ENCODE measurements at regions not wholly inside any gene's neighbourhood (a gene's known extent, or its start where the extent isn't known, plus 50 kb on each side); places are given as distances from the start of the nearest gene placed in this dataset.

DNA sequence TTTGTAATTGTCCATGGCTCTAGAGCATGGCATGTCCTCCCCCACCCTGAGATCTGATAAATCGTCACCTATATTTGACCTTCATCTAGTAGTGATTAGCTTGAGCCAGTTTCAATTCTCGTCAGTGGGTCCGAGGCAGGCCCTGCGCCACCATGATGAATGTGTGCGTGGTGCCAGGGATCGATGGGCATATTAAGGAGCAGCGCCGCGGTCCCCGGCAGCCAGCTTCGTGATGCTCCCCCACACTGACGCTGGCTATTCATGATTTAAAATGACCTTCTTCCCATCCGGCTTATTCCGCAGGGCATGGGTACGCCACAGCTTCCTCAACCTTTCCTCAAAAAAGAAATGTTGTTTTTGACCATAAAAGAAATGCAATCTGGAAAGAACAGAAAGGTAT, 68.0 kb downstream of the SLC25A47 start:
- Histone ChIP-seq H3K27me3 (ENCODE audit: control insufficient read depth in 2 of 2, insufficient read depth in 2 of 2, low read length in 2 of 2) (no peaks in the 10 kb centered on the region), H4K20me1 (replicated peaks; ENCODE audit: control insufficient read depth, insufficient read depth, low read length) (no peaks in the 10 kb centered on the region)

DNA sequence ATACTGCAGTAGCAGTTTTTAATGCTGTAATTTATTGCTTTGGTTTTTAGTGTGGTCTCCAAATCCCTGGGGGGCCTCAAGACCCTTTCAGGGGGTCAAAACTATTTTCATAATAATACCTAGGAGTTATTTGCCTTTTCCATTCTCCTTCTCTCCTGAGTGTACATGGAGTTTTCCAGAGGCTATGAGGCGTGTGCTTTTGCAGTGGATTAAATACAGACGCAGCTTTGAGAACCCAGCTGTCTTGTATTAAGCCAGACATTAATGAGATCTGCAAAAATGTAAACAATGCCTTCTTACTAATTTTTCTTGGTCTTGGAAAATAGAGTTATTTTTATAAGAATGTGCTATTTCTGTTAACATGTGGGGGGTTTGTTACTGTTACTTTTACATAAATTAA, 68.6 kb downstream of the SLC25A47 start:
- Histone ChIP-seq H3K9me3 (replicated peaks; ENCODE audit: control insufficient read depth, insufficient read depth, low read depth, low read length) (no peaks in the 10 kb centered on the region), H3K9ac (ENCODE audit: insufficient read depth in 1 of 2, low read depth in 2 of 2, low read length in 2 of 2) (no peak overlapping the region), H3K9me1 (ENCODE audit: control insufficient read depth, insufficient read depth, low read length) (no peaks in the 10 kb centered on the region), H3K27me3 (ENCODE audit: control insufficient read depth in 2 of 2, insufficient read depth in 2 of 2, low read length in 2 of 2) (no peaks in the 10 kb centered on the region), H3K4me1 (replicated peaks in 1 of 2; ENCODE audit: control insufficient read depth in 2 of 2, insufficient read depth in 2 of 2, low read length in 2 of 2) (peaks cover 22 to 29% of the 10 kb centered on the region in 2 experiments), H3K4me2 (ENCODE audit: insufficient read depth, low read length) (no peak overlapping the region), H3K27ac (ENCODE audit: extremely low read depth, low read depth, low read length) (no peak overlapping the region), H2AFZ (ENCODE audit: low read depth, low read length) (peak overlapping the region; percentile 63; the same call in 1 of the 2 replicates), H4K20me1 (replicated peaks; ENCODE audit: control insufficient read depth, insufficient read depth, low read length) (no peaks in the 10 kb centered on the region), H3K4me3 (no peak overlapping the region), H3K79me2 (ENCODE audit: control insufficient read depth, insufficient read depth, low read length) (peaks cover 8% of the 10 kb centered on the region; the same call in 2 of the 3 replicates), H3K36me3 (ENCODE audit: control insufficient read depth, insufficient read depth, low read length) (no peaks in the 10 kb centered on the region; the same call in 2 of the 3 replicates)
- DNase-seq (ENCODE audit: extremely low read depth in 1 of 4, low spot score in 3 of 4) (no peak), FAIRE-seq (no peak), ATAC-seq (no peak)
- WGBS (ENCODE audit: insufficient coverage, low coverage, missing lambda C conversion rate): 94% methylated on average over 2 of the region's 2 CpGs
- no TSS peak for BruUV-seq (replicated peaks)
- intact Hi-C loops (cut with micrococcal nuclease) (no loop called here), in situ Hi-C loops (cut with MboI) (no loop called here)
- ChIA-PET POLR2A (interaction anchor here (0.6 to 1.4 kb wide), 3 partner anchors 7 to 16 kb away, joined by 3 to 4 read pairs (median 3); a partner anchor contains a TSS), CTCF (ENCODE audit: low intra/inter-chr PET ratio) (no interaction called here)
- TF ChIP-seq ZFP30 (CRISPR knock-in tag; IDR thresholded peaks at IDR 0.05; ENCODE audit: borderline replicate concordance) (no peak), HLTF (IDR thresholded peaks at IDR 0.05) (no peak), EZH2 (IDR thresholded peaks at IDR 0.05; ENCODE audit: borderline replicate concordance, low read depth, low read length) (no peak), POU5F1 (IDR thresholded peaks at IDR 0.05; ENCODE audit: borderline replicate concordance, low read depth, low read length, partially characterized antibody) (no peak), KLF16 (IDR thresholded peaks at IDR 0.05) (no peak), ZNF717 (CRISPR knock-in tag; IDR thresholded peaks at IDR 0.05) (no peak)
- TF ChIP-seq, protein P1, sequence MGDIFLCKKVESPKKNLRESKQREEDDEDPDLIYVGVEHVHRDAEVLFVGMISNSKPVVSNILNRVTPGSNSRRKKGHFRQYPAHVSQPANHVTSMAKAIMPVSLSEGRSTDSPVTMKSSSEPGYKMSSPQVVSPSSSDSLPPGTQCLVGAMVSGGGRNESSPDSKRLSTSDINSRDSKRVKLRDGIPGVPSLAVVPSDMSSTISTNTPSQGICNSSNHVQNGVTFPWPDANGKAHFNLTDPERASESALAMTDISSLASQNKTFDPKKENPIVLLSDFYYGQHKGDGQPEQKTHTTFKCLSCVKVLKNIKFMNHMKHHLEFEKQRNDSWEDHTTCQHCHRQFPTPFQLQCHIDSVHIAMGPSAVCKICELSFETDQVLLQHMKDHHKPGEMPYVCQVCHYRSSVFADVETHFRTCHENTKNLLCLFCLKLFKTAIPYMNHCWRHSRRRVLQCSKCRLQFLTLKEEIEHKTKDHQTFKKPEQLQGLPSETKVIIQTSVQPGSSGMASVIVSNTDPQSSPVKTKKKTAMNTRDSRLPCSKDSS (IDR thresholded peaks at IDR 0.05; ENCODE audit: low read depth, partially characterized antibody): no peak

More for the DNA sequence above, 68.0 kb downstream of the SLC25A47 start:
- no TSS peak for BruUV-seq (replicated peaks)
- Histone ChIP-seq H3K4me1 (replicated peaks in 1 of 2; ENCODE audit: control insufficient read depth in 2 of 2, insufficient read depth in 2 of 2, low read length in 2 of 2) (peaks cover 22 to 29% of the 10 kb centered on the region in 2 experiments), H2AFZ (ENCODE audit: low read depth, low read length) (no peak overlapping the region), H3K9me1 (ENCODE audit: control insufficient read depth, insufficient read depth, low read length) (no peaks in the 10 kb centered on the region), H3K9ac (ENCODE audit: insufficient read depth in 1 of 2, low read depth in 2 of 2, low read length in 2 of 2) (no peak overlapping the region), H3K36me3 (ENCODE audit: control insufficient read depth, insufficient read depth, low read length) (no peaks in the 10 kb centered on the region; the same call in 2 of the 3 replicates), H3K9me3 (replicated peaks; ENCODE audit: control insufficient read depth, insufficient read depth, low read depth, low read length) (no peaks in the 10 kb centered on the region), H3K4me3 (no peak overlapping the region), H3K79me2 (ENCODE audit: control insufficient read depth, insufficient read depth, low read length) (peaks cover 8% of the 10 kb centered on the region; the same call in 2 of the 3 replicates), H3K4me2 (ENCODE audit: insufficient read depth, low read length) (no peak overlapping the region), H3K27ac (ENCODE audit: extremely low read depth, low read depth, low read length) (no peak overlapping the region)
- ATAC-seq (no peak), DNase-seq (ENCODE audit: extremely low read depth in 1 of 4, low spot score in 3 of 4) (no peak), FAIRE-seq (no peak)
- in situ Hi-C loops (cut with MboI) (no loop called here), intact Hi-C loops (cut with micrococcal nuclease) (no loop called here)
- TF ChIP-seq FOXA3 (CRISPR knock-in tag; conservative IDR thresholded peaks at IDR 0.05 in 1 of 2, IDR thresholded peaks at IDR 0.05 in 1 of 2) (no peak), HNRNPH1 (optimal IDR thresholded peaks at IDR 0.05; ENCODE audit: low read depth, low read length) (no peak), HMG20B (CRISPR knock-in tag; IDR thresholded peaks at IDR 0.05) (no peak), ZNF507 (tag; conservative IDR thresholded peaks at IDR 0.05) (no peak), HCFC1 (IDR thresholded peaks at IDR 0.05; ENCODE audit: low read depth, low read length) (no peak)
- TF ChIP-seq, protein P2, sequence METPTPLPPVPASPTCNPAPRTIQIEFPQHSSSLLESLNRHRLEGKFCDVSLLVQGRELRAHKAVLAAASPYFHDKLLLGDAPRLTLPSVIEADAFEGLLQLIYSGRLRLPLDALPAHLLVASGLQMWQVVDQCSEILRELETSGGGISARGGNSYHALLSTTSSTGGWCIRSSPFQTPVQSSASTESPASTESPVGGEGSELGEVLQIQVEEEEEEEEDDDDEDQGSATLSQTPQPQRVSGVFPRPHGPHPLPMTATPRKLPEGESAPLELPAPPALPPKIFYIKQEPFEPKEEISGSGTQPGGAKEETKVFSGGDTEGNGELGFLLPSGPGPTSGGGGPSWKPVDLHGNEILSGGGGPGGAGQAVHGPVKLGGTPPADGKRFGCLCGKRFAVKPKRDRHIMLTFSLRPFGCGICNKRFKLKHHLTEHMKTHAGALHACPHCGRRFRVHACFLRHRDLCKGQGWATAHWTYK (CRISPR knock-in tag; IDR thresholded peaks at IDR 0.05): no peak
- WGBS (ENCODE audit: insufficient coverage, low coverage, missing lambda C conversion rate): 83% methylated on average over 8 of the region's 15 CpGs
- CTCF ChIA-PET (ENCODE audit: low intra/inter-chr PET ratio): no interaction called here
- POLR2A ChIA-PET: interaction anchor here (1.1 to 1.4 kb wide), 3 partner anchors 8 to 16 kb away, joined by 3 to 4 read pairs (median 3); a partner anchor contains a TSS
